Thoracic aorta (tissue), 2 donors: ENCODE measurements at regions not wholly inside any gene's neighbourhood (a gene's known extent, or its start where the extent isn't known, plus 50 kb on each side); places are given as distances from the start of the nearest gene placed in this dataset.

ENCODE experiments used
- ATAC-seq: fragments of 150-250 bp; one replicate; pipeline ENCODE4 v1.8.0; 2017; ENCODE audit warnings: low read depth; ENCODE audit not compliant: insufficient number of reproducible peaks, low FRiP score
- DNase-seq: peaks from one replicate; pipeline ENCODE4 v3.0.0-alpha.2; 2020; ENCODE audit warnings: low spot score
- H3K27ac ChIP-seq, 2 donors: fragments of 200-600 bp; sonication (generic); 1 replicate in 1 of 2; 2 replicates in 1 of 2; pipeline ENCODE4 v1.5.1; 2016; ENCODE audit warnings: mild to moderate bottlenecking in 2 of 2, moderate library complexity in 2 of 2
- H3K27me3 ChIP-seq: fragments of 200-600 bp; sonication (generic); replicated peaks from 2 replicates; pipeline ENCODE4 v1.6.0; 2016; ENCODE audit warnings: mild to moderate bottlenecking; ENCODE audit not compliant: insufficient read depth
- H3K36me3 ChIP-seq: fragments of 200-600 bp; sonication (generic); one replicate; pipeline ENCODE4 v1.5.1; 2016
- H3K4me1 ChIP-seq, 2 donors: fragments of 200-600 bp; sonication (generic); 1 replicate in 1 of 2; 2 replicates in 1 of 2; pipeline versions ENCODE4 v1.5.1 to v1.6.0; 2016; ENCODE audit warnings: low read depth in 2 of 2, mild to moderate bottlenecking in 1 of 2; ENCODE audit not compliant: control insufficient read depth in 1 of 2
- H3K4me3 ChIP-seq: fragments of 200-600 bp; sonication (generic); 2 replicates; pipeline ENCODE4 v1.5.1; 2016; ENCODE audit warnings: mild to moderate bottlenecking
- H3K9me3 ChIP-seq: fragments of 200-600 bp; sonication (generic); 2 replicates; pipeline ENCODE4 v1.5.1; 2016
- CTCF ChIP-seq: fragments of 200-600 bp; sonication (generic); IDR thresholded peaks from one replicate; pipeline ENCODE4 v1.5.1; 2019; ENCODE audit warnings: antibody characterized with exemption

- no peak overlapping the region for H3K27ac ChIP-seq
- H3K4me1 ChIP-seq: no peaks in the 10 kb centered on the region
- H3K4me3 ChIP-seq: no peak overlapping the region
- H3K9me3 ChIP-seq: no peaks in the 10 kb centered on the region
- no peak for DNase-seq
- no peaks in the 10 kb centered on the region for H3K27me3 ChIP-seq
- TF ChIP-seq CTCF: no peak
- ATAC-seq: peak; percentile 39
- no peaks in the 10 kb centered on the region for H3K36me3 ChIP-seq
These were observed 103.5 kb upstream of the SPRY2 start for GRCh38 chr13:80444240-80445015.

GRCh38 chr13:80442609-80443008 lies 101.7 kb upstream of the SPRY2 start:
- Histone ChIP-seq H3K27ac (no peak overlapping the region), H3K4me1 (peaks cover 0 to under 1% of the 10 kb centered on the region in 2 donors), H3K36me3 (no peaks in the 10 kb centered on the region), H3K27me3 (no peaks in the 10 kb centered on the region), H3K9me3 (no peaks in the 10 kb centered on the region), H3K4me3 (no peak overlapping the region)
- DNase-seq (no peak), ATAC-seq (no peak)
- no peak for TF ChIP-seq CTCF

- ATAC-seq (no peak), DNase-seq (no peak)
- Histone ChIP-seq H3K36me3 (no peaks in the 10 kb centered on the region), H3K4me1 (peaks cover 2 to 5% of the 10 kb centered on the region in 2 donors), H3K27ac (no peak overlapping the region), H3K4me3 (no peak overlapping the region), H3K27me3 (no peaks in the 10 kb centered on the region), H3K9me3 (no peaks in the 10 kb centered on the region)
- no peak for TF ChIP-seq CTCF
These were observed 101.0 kb upstream of the SPRY2 start for GRCh38 chr13:80441968-80442367.

- H3K36me3 ChIP-seq: no peaks in the 10 kb centered on the region
- peaks cover 11 to 13% of the 10 kb centered on the region in 2 donors for H3K4me1 ChIP-seq
- no peak for TF ChIP-seq CTCF
- DNase-seq (no peak), ATAC-seq (no peak)
- H3K27me3 ChIP-seq: no peaks in the 10 kb centered on the region
- no peaks in the 10 kb centered on the region for H3K9me3 ChIP-seq
- H3K4me3 ChIP-seq: no peak overlapping the region
- no peak overlapping the region for H3K27ac ChIP-seq
These were observed 97.6 kb upstream of the SPRY2 start for GRCh38 chr13:80438521-80438920.

GRCh38 chr13:80437231-80437630 lies 96.3 kb upstream of the SPRY2 start:
- TF ChIP-seq CTCF: no peak
- DNase-seq (no peak), ATAC-seq (no peak)
- Histone ChIP-seq H3K27me3 (no peaks in the 10 kb centered on the region), H3K4me1 (peaks cover 11 to 13% of the 10 kb centered on the region in 2 donors), H3K27ac (no peak overlapping the region), H3K36me3 (no peaks in the 10 kb centered on the region), H3K9me3 (no peaks in the 10 kb centered on the region), H3K4me3 (no peak overlapping the region)
